GM12872 (cell line): ENCODE measurements at regions not wholly inside any gene's neighbourhood (a gene's known extent, or its start where the extent isn't known, plus 50 kb on each side); places are given as distances from the start of the nearest gene placed in this dataset.

Experiments
- TF ChIP-seq, protein P1 (sequence below): IDR thresholded peaks from 3 replicates; pipeline ENCODE4 v1.5.1; 2011; ENCODE audit warnings: low read depth, mild to moderate bottlenecking, low read length, moderate library complexity; ENCODE audit not compliant: insufficient read depth

DNA sequence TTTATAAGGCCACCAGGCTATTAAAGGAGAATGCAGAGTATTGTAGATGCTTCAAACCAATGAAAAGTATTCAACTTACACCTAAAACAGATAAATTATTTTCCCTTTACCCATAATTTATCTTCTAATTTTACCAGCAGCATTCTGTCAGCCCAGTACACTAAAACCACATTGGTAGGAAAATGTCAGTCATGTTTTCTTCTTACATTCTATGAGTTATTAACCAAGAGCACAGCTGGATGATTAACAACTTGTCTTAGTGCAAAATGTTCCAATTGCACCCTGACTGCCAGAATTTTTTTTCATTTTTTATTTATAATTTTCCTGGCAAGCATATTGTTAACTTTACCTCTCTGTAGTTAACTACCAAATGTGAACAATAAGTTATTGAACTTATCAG lies 79.0 kb upstream of the WDR75 start:
- TF ChIP-seq, protein P1, sequence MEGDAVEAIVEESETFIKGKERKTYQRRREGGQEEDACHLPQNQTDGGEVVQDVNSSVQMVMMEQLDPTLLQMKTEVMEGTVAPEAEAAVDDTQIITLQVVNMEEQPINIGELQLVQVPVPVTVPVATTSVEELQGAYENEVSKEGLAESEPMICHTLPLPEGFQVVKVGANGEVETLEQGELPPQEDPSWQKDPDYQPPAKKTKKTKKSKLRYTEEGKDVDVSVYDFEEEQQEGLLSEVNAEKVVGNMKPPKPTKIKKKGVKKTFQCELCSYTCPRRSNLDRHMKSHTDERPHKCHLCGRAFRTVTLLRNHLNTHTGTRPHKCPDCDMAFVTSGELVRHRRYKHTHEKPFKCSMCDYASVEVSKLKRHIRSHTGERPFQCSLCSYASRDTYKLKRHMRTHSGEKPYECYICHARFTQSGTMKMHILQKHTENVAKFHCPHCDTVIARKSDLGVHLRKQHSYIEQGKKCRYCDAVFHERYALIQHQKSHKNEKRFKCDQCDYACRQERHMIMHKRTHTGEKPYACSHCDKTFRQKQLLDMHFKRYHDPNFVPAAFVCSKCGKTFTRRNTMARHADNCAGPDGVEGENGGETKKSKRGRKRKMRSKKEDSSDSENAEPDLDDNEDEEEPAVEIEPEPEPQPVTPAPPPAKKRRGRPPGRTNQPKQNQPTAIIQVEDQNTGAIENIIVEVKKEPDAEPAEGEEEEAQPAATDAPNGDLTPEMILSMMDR = no peak

DNA sequence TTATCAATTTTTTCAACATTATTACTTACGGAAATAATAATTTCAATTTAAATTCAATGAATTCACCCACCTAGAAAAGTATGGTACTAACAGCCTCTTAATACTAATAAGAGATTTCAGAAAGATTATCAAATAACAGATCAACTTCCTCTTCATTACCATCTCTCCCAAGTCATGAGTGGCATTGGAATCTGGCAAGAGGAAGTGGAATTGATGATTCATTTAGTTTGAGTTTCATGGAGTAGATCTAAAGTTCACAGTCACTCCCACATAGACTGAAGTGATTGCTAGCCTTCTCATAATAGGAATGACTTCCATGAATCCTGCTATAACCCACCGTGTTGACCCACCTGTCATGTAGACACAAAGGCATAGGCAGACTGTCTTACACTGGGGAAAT lies 77.7 kb upstream of the WDR75 start:
- TF ChIP-seq, protein P1 = no peak

DNA sequence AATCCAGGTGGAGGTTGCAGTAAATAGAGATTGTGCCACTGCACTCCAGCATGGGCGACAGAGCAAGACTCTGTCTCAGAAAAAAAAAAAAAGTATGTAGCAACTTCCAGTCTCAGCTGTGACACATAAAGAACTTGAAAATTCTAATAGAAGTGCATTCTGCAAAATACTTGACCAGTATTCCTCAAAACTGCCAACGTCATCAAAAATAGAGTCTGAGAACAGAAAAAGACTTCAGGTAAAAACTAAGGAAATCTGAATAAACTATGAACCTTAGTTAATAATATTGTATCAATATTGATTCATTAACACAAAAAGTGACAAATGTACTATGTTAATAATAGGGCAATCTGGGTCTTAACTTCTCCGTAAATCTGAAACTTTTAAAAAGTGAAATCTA lies 76.7 kb upstream of the WDR75 start:
- TF ChIP-seq, protein P1 = no peak

DNA sequence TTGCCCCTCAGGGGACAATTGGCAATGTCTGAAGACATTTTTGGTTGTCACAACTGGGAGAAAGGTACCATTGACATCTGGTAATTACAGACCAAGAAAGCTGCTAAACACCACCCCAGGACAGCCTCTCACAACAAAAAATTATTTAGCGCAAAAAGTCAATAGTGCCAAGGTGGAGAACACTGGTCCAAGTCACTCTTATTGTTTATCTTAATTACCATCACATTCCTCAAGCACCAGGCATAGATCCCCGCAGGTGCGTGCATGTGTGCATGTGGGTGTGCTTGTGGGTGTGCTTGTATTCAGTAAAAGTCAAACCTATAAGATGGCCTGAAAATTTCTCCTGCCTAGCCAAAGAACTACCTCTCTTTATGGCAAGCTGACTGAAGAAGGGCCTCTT lies 74.9 kb upstream of the WDR75 start:
- TF ChIP-seq, protein P1 = no peak

DNA sequence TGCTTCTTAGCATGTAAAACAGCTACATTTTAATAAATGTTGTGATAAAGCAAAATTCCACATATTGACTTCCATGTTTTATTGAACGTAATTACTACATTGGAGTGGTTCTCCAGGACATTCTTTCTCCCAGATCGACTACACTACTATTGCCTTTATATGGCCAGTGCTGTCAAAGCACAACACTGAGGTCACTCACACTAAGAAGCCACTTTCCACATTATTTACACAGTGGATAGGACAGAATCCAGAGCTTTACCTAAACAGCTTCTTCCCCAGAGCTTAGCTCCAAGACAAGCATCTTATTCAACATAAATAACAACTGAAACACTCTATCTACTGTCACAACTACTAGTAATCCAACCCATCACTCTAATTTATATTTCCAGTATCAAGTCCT lies 73.9 kb upstream of the WDR75 start:
- TF ChIP-seq, protein P1 = no peak

DNA sequence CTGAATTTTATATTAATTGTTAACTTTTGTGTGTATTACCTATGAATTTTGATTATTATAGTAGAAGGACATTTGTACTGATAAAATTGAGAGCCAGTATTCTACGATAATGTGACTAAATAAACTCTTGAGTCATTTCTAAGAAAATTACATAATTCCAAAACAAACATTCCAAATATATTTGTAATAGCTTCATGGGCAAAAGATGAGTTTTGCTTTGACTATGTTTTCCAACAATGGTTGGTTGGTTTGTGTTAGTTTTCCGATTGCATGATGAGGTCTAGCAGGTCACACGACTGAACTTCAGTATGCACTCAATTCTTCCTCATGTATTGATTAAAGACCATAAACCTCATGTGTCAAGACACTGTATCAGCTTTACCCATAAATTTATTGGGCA lies 71.7 kb upstream of the WDR75 start:
- TF ChIP-seq, protein P1 = no peak

DNA sequence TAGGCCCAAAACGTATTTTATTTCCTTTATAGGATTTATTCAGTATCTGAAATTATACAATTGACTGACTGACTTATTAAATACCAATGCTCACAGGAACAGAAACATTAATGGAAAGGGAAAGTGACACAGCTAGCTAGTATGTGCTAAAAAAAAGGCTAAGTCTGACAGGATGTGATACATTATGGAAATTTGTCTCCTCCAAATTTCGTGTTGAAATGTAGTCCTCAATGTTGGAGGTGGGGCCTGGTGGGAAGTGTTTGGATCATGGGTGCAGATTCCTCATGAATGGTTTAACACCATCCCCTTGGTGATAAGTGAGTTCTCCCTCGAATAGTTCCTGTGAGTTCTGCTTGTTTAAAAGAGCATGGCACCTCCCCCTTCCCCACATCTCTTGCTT lies 70.6 kb upstream of the WDR75 start:
- TF ChIP-seq, protein P1 = no peak

DNA sequence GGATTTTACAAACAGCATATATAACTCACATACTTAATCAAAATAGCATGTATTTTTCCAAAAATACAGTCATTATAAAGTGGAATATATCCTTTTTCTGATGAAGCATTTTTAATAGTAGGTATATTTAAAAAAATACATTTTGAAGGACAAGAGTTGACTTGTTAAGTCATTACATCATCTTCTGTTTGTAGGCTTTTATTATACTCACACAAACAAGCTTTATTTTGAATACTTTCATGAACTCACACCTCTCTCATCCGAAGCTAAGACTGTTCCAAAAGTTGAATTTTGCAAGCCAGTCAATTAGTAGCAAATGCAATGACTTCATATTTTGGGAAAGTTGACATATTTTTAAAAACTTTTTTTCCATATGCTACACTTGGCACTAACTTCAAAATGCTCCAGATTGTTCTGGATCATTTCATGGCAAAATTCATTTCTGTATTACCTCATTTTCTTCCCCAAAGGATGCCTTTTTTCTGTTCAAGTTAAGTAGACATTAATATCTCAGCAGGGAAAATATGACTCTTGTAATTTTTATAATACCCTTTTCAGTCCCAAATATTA lies 68.5 kb upstream of the WDR75 start:
- TF ChIP-seq, protein P1 = no peak
